A549 (cell line): ENCODE measurements at regions not wholly inside any gene's neighbourhood (a gene's known extent, or its start where the extent isn't known, plus 50 kb on each side); places are given as distances from the start of the nearest gene placed in this dataset.

Experiments used
- BHLHE40 ChIP-seq: IDR thresholded peaks from 2 replicates; pipeline ENCODE4 v1.6.1; 2012; ENCODE audit warnings: low read depth, low read length, inconsistent platforms
- CBX8 ChIP-seq: fragments of 200-600 bp; sonication (generic); IDR thresholded peaks from 2 replicates; pipeline ENCODE4 v1.6.1; 2016
- CEBPB ChIP-seq, 2 experiments: fragments of >200 bp in 1 of 2; sonication (Bioruptor Twin) in 1 of 2; formaldehyde crosslinking in 1 of 2; IDR thresholded peaks; 2 replicates each; pipeline ENCODE4 v1.6.1; 2012 to 2016
- CTCF ChIP-seq: fragments of >200 bp; sonication (Bioruptor Twin); formaldehyde crosslinking; IDR thresholded peaks from 3 replicates; pipeline ENCODE4 v1.5.1; 2016
- E2F6 ChIP-seq: IDR thresholded peaks from 2 replicates; pipeline ENCODE4 v1.6.1; 2012; ENCODE audit warnings: low read depth, borderline replicate concordance
- EP300 ChIP-seq, 2 experiments: fragments of >200 bp; sonication (Bioruptor Twin); formaldehyde crosslinking; IDR thresholded peaks; 2 replicates in 1 of 2; 3 replicates in 1 of 2; pipeline ENCODE4 v1.6.1; 2016 to 2017
- HOXA7 ChIP-seq: fragments of 250-450 bp; sonication (Bioruptor Pico); IDR thresholded peaks from 2 replicates; pipeline ENCODE4 v1.5.0; 2020; ENCODE audit warnings: mild to moderate bottlenecking, moderate library complexity
- MAZ ChIP-seq: fragments of 150-350 bp; IDR thresholded peaks from 2 replicates; pipeline ENCODE4 v1.6.1; 2014; ENCODE audit warnings: antibody characterized with exemption, low read depth, low read length, borderline replicate concordance
- PBX3 ChIP-seq: IDR thresholded peaks from 2 replicates; pipeline ENCODE4 v1.6.1; 2012
- POLR2A ChIP-seq: IDR thresholded peaks from 2 replicates; pipeline ENCODE4 v1.6.1; 2012; ENCODE audit warnings: mild to moderate bottlenecking, low read length
- RCOR1 ChIP-seq: fragments of 150-350 bp; IDR thresholded peaks from 2 replicates; pipeline ENCODE4 v1.6.1; 2014; ENCODE audit warnings: antibody characterized with exemption, low read length, low read depth
- REST ChIP-seq: fragments of 200-600 bp; sonication (generic); IDR thresholded peaks from 2 replicates; pipeline ENCODE4 v1.6.1; 2016; ENCODE audit warnings: antibody characterized with exemption, mild to moderate bottlenecking, moderate library complexity
- RNF2 ChIP-seq: fragments of 200-600 bp; sonication (generic); IDR thresholded peaks from 2 replicates; pipeline ENCODE4 v1.6.1; 2016; ENCODE audit warnings: low read depth, mild to moderate bottlenecking, antibody characterized with exemption, moderate library complexity, borderline replicate concordance
- ZNF302 ChIP-seq: fragments of 250-450 bp; sonication (Bioruptor Pico); IDR thresholded peaks from 2 replicates; pipeline ENCODE4 v1.9.0; 2021; ENCODE audit warnings: inconsistent platforms, mild to moderate bottlenecking, moderate library complexity

GRCh38 chr6:141490982-141491381 lies 641.7 kb upstream of the GJE1 start:
- TF ChIP-seq CTCF: no peak
- no peak for TF ChIP-seq ZNF302 (CRISPR knock-in tag)
- TF ChIP-seq RCOR1: no peak
- TF ChIP-seq HOXA7 (CRISPR knock-in tag): no peak
- no peak for TF ChIP-seq RNF2
- TF ChIP-seq CEBPB (IDR thresholded peaks at IDR 0.05): no peak
- TF ChIP-seq EP300 (IDR thresholded peaks at IDR 0.05): no peak
- TF ChIP-seq POLR2A: no peak
- no peak for TF ChIP-seq REST
- TF ChIP-seq E2F6: no peak
- no peak for TF ChIP-seq PBX3
- no peak for TF ChIP-seq CBX8
- no peak for TF ChIP-seq MAZ
- TF ChIP-seq BHLHE40: no peak
